Activated T-cell treated with anti-CD3 and anti-CD28 coated beads, Interleukin-2, amount 50 U/mL, for 72 hours (primary cell): ENCODE measurements at regions not wholly inside any gene's neighbourhood (a gene's known extent, or its start where the extent isn't known, plus 50 kb on each side); places are given as distances from the start of the nearest gene placed in this dataset.
"Not testable (repeated sequence)": the region's sequence is repeated elsewhere in the genome, so short reads cannot be mapped to it uniquely, and the experiment has no call there.

Source experiments
- ATAC-seq, 2 donors: fragments of 150-1000 bp; cut with Tn5 transposase; replicated peaks in 1 of 2; 2 replicates each; pipeline ENCODE4 v1.10.0; 2021; ENCODE audit warnings: moderate library complexity in 2 of 2, mild to moderate bottlenecking in 1 of 2
- DNase-seq, 2 donors: peaks; one replicate each; pipeline ENCODE4 v3.0.0; 2021 to 2022; ENCODE audit warnings: mixed read lengths in 1 of 2
- H3K27ac Mint-ChIP-seq: one replicate; pipeline ENCODE4 v1.8.0; 2022; ENCODE audit warnings: mild to moderate bottlenecking, moderate library complexity, mixed read lengths
- H3K27me3 Mint-ChIP-seq: one replicate; pipeline ENCODE4 v1.8.0; 2022; ENCODE audit warnings: low read depth, mixed read lengths
- H3K36me3 Mint-ChIP-seq, 2 donors: one replicate each; pipeline ENCODE4 v1.8.0; 2022; ENCODE audit warnings: mixed read lengths in 2 of 2, mild to moderate bottlenecking in 1 of 2; ENCODE audit not compliant: insufficient read depth in 2 of 2
- H3K4me1 Mint-ChIP-seq: one replicate; pipeline ENCODE4 v1.8.0; 2022; ENCODE audit warnings: low read depth, mixed read lengths
- H3K4me3 Mint-ChIP-seq, 2 donors: one replicate each; pipeline ENCODE4 v1.8.0; 2022; ENCODE audit warnings: mild to moderate bottlenecking in 2 of 2, mixed read lengths in 2 of 2, moderate library complexity in 2 of 2
- H3K9me3 Mint-ChIP-seq, 2 donors: one replicate each; pipeline ENCODE4 v1.8.0; 2022; ENCODE audit warnings: mixed read lengths in 2 of 2

DNA sequence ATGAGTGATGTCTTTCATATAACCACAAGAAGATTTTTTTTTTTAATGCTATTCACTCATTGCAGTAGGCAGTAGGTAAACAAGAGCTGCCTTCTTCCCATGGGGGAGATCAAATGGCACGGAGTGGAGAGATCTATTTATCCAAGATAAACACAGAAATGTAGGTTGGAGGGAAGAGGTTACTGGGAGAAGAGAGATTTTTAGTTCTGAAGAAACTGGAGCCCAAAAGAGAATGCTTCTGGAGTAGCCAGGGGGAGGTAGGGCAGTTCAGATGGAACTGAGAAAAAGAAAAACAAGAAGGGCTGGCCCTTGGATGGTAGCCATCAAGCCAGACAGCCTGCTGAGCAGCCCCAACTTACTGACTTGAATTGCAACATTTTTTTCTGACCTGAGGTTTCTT is 270.1 kb upstream of the TPK1 start:
- Mint-ChIP-seq H3K36me3 (no peaks in the 10 kb centered on the region), H3K9me3 (peaks cover 2 to 5% of the 10 kb centered on the region in 2 donors), H3K4me1 (no peaks in the 10 kb centered on the region)

DNA sequence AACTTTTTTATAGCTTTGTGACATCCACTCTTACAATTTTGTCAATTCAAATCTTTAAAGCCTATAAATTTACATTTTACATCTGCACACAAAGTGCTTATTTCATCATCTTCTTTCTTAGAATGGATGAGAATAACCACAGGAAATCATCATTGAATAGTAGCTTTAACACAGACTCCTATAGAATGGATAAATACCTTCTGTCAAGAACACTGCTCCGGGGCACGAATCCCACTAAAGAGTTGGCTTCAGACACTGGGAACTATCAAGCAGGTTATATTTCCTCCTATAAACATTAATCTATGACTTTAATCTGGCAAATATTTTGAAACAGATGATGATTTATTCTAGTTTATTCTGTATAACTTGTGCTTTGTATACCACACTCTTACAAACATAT is 269.7 kb upstream of the TPK1 start:
- Mint-ChIP-seq H3K36me3 (no peaks in the 10 kb centered on the region), H3K4me3 (no peak overlapping the region), H3K27ac (no peak overlapping the region), H3K27me3 (peaks cover 6% of the 10 kb centered on the region), H3K9me3 (peaks cover 2 to 5% of the 10 kb centered on the region in 2 donors), H3K4me1 (no peaks in the 10 kb centered on the region)
- no peak for DNase-seq
- ATAC-seq: no peak

More for the DNA sequence above, 270.1 kb upstream of the TPK1 start:
- ATAC-seq (no peak), DNase-seq (no peak)
- H3K27ac Mint-ChIP-seq: no peak overlapping the region
- H3K27me3 Mint-ChIP-seq: peaks cover 6% of the 10 kb centered on the region
- no peak overlapping the region for H3K4me3 Mint-ChIP-seq

DNA sequence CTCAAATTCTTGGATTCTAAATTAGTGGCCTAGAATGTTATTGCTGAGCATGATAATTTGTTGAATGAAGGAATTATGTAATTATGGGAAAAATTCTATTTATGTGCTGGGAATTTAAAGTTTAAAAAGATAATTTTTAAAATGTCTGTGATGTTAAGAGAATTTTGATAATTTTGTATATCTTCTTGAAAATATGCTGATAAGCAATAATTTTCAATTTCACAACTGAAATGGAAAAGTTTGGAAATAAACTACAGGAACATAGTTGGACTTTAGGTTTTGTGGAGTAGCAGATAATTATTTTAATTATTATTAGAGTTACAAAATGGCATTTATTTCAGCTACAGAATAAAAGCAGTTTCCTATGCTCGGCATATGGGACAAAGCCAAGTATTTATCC is 268.5 kb upstream of the TPK1 start:
- no peak overlapping the region for H3K27ac Mint-ChIP-seq
- ATAC-seq (no peak), DNase-seq (no peak)
- no peaks in the 10 kb centered on the region for H3K4me1 Mint-ChIP-seq
- H3K4me3 Mint-ChIP-seq: no peak overlapping the region
- H3K36me3 Mint-ChIP-seq: no peaks in the 10 kb centered on the region
- no peaks in the 10 kb centered on the region for H3K9me3 Mint-ChIP-seq
- peaks cover 6% of the 10 kb centered on the region for H3K27me3 Mint-ChIP-seq

DNA sequence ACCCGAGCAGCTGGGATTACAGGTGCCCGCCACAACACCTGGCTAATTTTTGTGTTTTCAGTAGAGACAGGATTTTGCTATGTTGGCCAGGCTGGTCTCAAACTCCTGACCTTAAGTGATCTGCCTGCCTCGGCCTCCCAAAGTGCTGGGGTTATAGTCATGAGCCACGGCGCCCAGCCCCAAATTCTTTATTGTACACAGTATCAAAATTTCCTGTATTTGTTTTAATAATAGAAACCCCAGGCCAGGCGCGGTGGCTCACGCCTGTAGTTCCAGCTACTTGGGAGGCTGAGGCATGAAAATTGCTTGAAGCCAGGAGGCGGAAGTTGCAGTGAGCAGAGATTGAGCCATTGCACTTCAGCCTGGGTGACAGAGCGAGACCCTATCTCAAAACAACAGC is 266.3 kb upstream of the TPK1 start:
- not testable (repeated sequence) for DNase-seq, ATAC-seq, H3K4me3 Mint-ChIP-seq, H3K9me3 Mint-ChIP-seq, H3K27ac Mint-ChIP-seq, H3K27me3 Mint-ChIP-seq, H3K4me1 Mint-ChIP-seq, H3K36me3 Mint-ChIP-seq

DNA sequence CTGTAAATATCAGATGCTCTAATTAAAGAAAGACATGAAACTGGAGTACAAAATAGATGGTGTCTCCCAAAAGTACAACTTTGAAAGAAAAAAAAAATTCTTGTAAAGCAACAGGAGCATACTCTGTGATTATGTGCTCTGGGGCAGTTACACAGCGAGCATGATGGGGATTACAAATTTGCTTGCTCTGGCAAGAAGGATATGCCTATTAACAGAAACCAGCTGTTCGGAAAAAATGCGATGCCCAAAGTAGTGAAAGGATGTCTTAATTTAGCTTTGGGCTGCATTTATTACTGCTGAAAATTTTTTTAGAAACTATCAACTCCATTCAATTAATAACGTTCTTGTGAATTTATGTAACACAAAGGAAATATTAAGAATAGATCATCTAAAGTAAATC is 256.9 kb upstream of the TPK1 start:
- ATAC-seq (no peak), DNase-seq (no peak)
- no peaks in the 10 kb centered on the region for H3K27me3 Mint-ChIP-seq
- H3K27ac Mint-ChIP-seq: no peak overlapping the region
- H3K4me1 Mint-ChIP-seq: no peaks in the 10 kb centered on the region
- H3K4me3 Mint-ChIP-seq: no peak overlapping the region
- no peaks in the 10 kb centered on the region for H3K9me3 Mint-ChIP-seq
- H3K36me3 Mint-ChIP-seq: no peaks in the 10 kb centered on the region

DNA sequence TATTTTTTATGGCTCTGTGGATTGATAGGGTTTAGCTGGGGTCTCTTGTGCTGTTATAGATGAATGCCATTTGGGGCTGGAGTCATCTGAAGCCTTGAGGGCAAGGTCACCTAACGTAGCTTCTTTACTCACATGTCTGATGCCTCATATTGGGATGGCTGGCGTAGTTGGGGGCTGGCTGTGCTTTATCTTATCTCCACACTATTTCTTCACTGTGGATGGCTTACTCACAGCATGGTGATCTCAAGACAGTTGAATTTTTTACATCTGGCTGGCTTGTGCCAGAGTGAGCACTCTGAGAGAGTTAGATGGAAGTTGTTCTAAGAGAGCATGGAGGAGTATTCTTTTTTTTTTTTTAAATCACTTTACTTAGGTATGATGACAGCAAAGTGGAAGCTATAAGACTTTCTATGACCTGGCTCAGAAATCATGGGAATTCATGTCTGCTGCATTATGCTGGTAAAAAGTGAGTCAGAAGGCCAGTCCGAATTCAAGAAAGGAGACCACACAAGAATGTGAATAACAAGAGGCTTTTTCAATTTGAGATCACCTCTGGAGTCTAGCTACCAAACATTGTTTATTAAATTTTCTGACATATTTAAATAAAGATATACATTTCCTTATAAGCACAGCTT is 252.4 kb upstream of the TPK1 start:
- ATAC-seq (no peak), DNase-seq (no peak)
- no peak overlapping the region for H3K4me3 Mint-ChIP-seq
- no peaks in the 10 kb centered on the region for H3K36me3 Mint-ChIP-seq
- no peaks in the 10 kb centered on the region for H3K4me1 Mint-ChIP-seq
- no peak overlapping the region for H3K27ac Mint-ChIP-seq
- no peaks in the 10 kb centered on the region for H3K9me3 Mint-ChIP-seq
- H3K27me3 Mint-ChIP-seq: no peaks in the 10 kb centered on the region

DNA sequence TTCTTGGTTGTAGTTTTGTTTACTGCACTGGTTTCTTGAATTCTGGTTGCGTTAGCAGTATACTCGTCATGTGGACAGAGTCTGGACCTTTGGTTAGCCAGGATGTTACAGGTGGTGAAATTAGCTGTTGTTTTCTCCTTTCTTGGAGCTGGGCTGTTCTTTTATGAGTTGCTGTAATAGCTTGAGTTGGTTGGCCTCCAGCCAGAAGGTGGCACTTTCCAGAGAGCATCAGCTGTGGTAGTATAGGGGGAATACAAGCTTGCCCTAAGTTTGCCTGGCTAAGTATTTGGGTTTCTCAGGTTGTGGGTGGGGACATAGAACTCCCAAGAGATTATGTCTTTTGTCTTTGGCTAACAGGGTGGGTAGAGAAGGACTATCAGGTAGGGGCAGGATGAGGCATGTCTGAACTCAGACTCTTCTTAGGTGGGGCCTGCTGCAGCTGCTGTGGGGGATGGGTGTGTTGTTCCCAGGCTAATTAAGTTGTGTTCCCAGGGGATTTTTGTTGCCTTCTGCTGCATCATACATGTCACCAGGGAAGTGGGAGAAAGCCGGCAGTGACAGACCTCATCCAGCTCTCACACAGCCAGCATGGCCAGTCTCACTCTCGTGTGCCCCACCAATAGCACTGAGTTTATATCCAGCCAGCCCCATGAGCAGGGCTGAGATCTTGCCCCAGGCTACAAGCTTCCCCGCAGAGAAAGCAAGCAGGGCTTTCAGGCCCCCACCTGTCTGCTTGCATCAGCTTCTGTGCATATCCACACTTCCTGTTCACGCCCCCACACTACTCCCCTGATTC is 246.7 kb upstream of the TPK1 start:
- no peak for DNase-seq
- no peaks in the 10 kb centered on the region for H3K36me3 Mint-ChIP-seq
- H3K9me3 Mint-ChIP-seq: peaks cover 0 to 1% of the 10 kb centered on the region in 2 donors
- no peak overlapping the region for H3K27ac Mint-ChIP-seq
- no peaks in the 10 kb centered on the region for H3K4me1 Mint-ChIP-seq
- no peaks in the 10 kb centered on the region for H3K27me3 Mint-ChIP-seq
- H3K4me3 Mint-ChIP-seq: no peak overlapping the region
- ATAC-seq: no peak

DNA sequence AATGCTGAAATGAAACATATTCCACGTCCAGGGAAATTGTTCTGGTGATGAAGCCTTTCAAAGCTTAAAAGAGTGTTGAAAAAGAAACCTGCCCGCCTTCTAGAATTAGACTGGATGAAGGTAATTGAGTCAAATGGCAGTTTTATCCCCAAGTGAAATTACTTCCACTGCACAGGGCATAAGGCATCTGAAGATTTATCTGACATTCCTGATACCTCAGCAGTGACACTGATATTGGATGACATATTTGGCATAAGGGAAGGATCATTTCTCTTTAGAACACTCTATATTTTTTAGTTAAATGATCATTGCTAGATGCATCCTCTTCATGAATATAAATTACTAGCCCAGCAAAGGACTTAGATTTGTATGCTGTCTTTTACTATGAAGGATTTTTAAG is 229.6 kb upstream of the TPK1 start:
- no peak for DNase-seq
- no peak for ATAC-seq
- Mint-ChIP-seq H3K27ac (no peak overlapping the region), H3K4me1 (no peaks in the 10 kb centered on the region), H3K27me3 (no peaks in the 10 kb centered on the region), H3K4me3 (no peak overlapping the region), H3K9me3 (no peaks in the 10 kb centered on the region), H3K36me3 (no peaks in the 10 kb centered on the region)

DNA sequence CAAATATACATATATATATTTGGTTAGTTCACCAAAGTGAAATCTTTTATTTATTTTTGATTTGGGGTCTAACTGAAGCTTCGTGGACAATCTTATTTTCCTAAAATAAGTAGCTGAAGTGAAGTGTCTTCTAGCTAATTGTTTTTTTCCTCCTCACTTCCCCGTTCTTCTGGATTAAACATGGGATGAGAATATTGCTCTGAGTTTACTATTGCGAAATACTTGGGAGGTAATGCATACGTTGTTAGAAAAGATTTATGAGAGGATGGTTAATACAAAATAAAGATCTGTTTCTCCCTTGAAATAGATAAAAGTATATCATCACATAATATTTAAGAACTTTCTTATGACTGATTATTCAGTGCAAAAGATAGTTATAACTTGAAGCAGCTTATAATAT is 228.3 kb upstream of the TPK1 start:
- Mint-ChIP-seq H3K36me3 (no peaks in the 10 kb centered on the region), H3K4me3 (no peak overlapping the region), H3K9me3 (no peaks in the 10 kb centered on the region), H3K27me3 (no peaks in the 10 kb centered on the region), H3K27ac (no peak overlapping the region), H3K4me1 (no peaks in the 10 kb centered on the region)
- ATAC-seq (no peak), DNase-seq (no peak)

DNA sequence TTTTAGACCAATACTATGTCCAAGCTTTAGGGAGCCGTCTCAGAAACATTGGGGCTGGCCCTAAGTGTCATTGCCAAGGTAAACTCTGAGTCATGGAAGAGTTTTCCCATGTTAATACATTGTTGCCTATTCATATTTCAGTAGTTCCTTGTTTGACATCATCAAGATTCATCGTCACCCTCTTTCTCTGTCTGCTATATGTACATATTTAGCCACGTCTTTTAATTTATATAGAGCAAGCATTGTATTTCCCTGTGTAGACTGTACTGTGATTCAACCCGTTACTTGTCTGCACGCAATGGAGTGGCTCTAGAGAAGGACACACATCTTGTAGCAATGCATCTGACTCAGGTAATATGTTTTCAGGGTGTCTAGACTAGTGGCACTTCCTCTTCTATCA is 217.9 kb upstream of the TPK1 start:
- Mint-ChIP-seq H3K36me3 (no peaks in the 10 kb centered on the region), H3K27me3 (peaks cover 6% of the 10 kb centered on the region), H3K4me3 (no peak overlapping the region), H3K4me1 (no peaks in the 10 kb centered on the region), H3K27ac (no peak overlapping the region), H3K9me3 (peaks cover 0 to 1% of the 10 kb centered on the region in 2 donors)
- ATAC-seq (no peak), DNase-seq (no peak)

DNA sequence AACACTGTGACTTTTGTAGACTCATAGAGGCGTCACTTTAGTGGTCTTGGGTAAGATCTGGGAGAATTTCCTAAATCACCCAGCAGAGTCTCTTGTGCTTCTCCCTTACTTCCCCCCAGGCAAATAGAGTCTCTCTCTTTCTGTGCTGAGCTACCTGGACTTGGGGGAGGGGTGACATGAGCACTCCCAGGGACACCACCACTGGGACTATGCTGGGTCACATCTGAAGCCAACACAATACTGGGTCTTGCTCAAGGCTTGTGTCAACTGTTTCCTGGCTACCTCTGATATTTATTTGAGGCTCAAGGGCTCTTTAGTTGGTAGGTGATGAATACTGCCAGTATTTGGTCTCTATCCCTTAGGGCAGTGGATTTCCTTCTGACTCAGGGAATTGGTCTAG is 214.6 kb upstream of the TPK1 start:
- H3K27ac Mint-ChIP-seq: no peak overlapping the region
- no peak overlapping the region for H3K4me3 Mint-ChIP-seq
- peaks cover 6% of the 10 kb centered on the region for H3K27me3 Mint-ChIP-seq
- no peak for ATAC-seq
- no peaks in the 10 kb centered on the region for H3K4me1 Mint-ChIP-seq
- H3K36me3 Mint-ChIP-seq: no peaks in the 10 kb centered on the region
- DNase-seq: no peak
- peaks cover 0 to 1% of the 10 kb centered on the region in 2 donors for H3K9me3 Mint-ChIP-seq

DNA sequence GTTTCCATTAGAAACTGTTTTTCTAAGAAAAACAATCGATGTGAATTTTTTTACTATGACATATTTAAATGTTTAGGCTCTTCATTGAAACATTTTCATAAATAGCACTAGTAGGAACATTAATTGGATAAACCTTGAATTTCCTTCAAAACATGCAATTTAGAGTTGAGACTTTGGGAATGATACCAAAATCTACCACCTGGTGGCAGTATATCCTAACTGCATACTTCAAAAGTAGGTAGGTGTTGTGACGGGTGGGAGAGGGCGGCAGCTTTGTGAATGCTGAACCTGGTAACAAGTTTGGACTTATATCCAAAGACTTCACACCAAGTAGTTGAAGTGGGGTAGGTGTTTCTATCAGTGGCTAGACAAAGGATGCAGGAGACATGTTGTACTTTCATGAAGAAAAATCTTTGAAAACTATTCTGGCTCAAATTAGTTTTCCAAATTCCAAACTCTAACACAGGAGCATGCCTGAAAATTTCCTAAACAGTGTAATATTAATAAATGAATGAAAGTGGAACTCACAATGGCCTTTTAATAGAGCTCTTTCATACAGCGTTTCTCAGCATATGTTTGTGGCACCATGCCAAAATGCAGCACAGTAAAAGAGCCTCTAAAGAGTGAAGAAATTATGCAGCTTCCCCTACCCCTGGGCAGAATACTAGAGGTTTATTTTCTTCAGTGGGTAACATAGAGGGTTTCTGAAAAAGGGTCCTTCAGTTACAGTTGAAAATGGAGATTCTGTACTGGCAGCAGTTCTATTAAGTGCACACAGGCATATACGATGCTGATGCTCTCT is 201.0 kb upstream of the TPK1 start:
- Mint-ChIP-seq H3K9me3 (no peaks in the 10 kb centered on the region), H3K27me3 (peaks cover 23% of the 10 kb centered on the region), H3K36me3 (no peaks in the 10 kb centered on the region), H3K4me3 (no peak overlapping the region), H3K27ac (no peak overlapping the region), H3K4me1 (no peaks in the 10 kb centered on the region)
- DNase-seq (peak; percentile 26 to 53), ATAC-seq (peak; percentile 21 to 44)

DNA sequence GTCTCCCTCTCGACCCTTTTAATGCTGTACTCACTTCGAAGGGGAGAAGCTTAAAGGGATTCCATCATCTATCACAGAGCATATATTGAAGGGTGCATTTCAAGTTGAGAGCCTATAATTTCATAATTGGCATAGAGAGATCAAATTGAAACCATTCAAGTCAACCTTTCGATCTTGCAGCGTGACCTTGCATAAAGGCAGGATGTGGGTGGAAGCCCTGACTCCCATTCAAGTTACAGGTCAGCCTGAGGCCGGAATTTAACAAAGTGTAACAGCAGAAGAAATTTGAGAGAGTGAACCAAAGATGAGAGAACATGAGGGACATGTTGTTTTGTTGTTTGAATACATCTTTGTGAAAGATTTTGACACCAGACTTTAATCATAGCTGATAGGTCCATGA is 195.3 kb upstream of the TPK1 start:
- Mint-ChIP-seq H3K4me1 (no peaks in the 10 kb centered on the region), H3K9me3 (no peaks in the 10 kb centered on the region), H3K27ac (no peak overlapping the region), H3K27me3 (peaks cover 7% of the 10 kb centered on the region), H3K4me3 (no peak overlapping the region), H3K36me3 (no peaks in the 10 kb centered on the region)
- ATAC-seq (no peak), DNase-seq (no peak)
